ENCODE measurements at regions not wholly inside any gene's neighbourhood (a gene's known extent, or its start where the extent isn't known, plus 50 kb on each side); places are given as distances from the start of the nearest gene placed in this dataset.

GRCh38 chr17:53891726-53892125 is 69.0 kb downstream of the KIF2B start:
- 68 to 75% methylated on average over 4 of the region's 4 CpGs for WGBS, 2 donors
- no peaks in the 10 kb centered on the region for H3K27me3 ChIP-seq
- no peaks in the 10 kb centered on the region for H3K4me1 ChIP-seq
- no peak for DNase-seq (ENCODE audit: low spot score in 2 of 2)
- H3K27ac ChIP-seq, result no peak overlapping the region
- H3K9me3 ChIP-seq, result peaks cover 0 to 13% (median 0%) of the 10 kb centered on the region in 4 donors
- H3K36me3 ChIP-seq, result no peaks in the 10 kb centered on the region
- no peak for TF ChIP-seq POLR2A (IDR thresholded peaks at IDR 0.05)
- TF ChIP-seq EP300 (IDR thresholded peaks at IDR 0.05), result no peak
- TF ChIP-seq CTCF (IDR thresholded peaks at IDR 0.05), result no peak
- no peak overlapping the region for H3K4me3 ChIP-seq

GRCh38 chr17:53892222-53892621 is 69.5 kb downstream of the KIF2B start:
- no peak for DNase-seq (ENCODE audit: low spot score in 2 of 2)
- 88 to 92% methylated on average over 3 of the region's 3 CpGs for WGBS, 2 donors
- TF ChIP-seq CTCF (IDR thresholded peaks at IDR 0.05) (no peak), EP300 (IDR thresholded peaks at IDR 0.05) (no peak), POLR2A (IDR thresholded peaks at IDR 0.05) (no peak)

DNA sequence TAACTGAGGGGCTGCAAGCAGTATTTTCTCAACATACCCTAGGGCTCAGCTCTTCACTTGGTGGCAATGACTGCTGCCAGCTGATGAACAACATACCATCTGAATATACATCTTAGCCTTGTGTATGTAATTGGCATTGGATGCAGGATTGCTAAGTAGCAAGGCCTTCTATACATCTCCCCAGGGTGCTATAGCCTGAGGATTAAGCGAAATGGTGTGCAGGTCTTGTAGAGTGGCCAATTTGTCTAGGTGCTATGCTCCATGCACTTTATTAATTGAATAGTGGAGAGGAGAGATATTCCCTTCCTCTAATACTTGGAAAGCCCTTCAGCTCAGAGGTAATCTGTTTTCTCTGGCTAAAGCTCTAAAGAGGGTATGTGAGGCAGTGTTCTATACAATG is 71.9 kb downstream of the KIF2B start:
- H3K36me3 ChIP-seq, result no peaks in the 10 kb centered on the region
- TF ChIP-seq POLR2A (IDR thresholded peaks at IDR 0.05) (no peak), EP300 (IDR thresholded peaks at IDR 0.05) (no peak), CTCF (IDR thresholded peaks at IDR 0.05) (no peak)
- no peaks in the 10 kb centered on the region for H3K9me3 ChIP-seq
- no peak overlapping the region for H3K27ac ChIP-seq
- H3K27me3 ChIP-seq, result no peaks in the 10 kb centered on the region
- 38 to 53% methylated on average over 1 of the region's 1 CpG for WGBS, 2 donors
- no peak overlapping the region for H3K4me3 ChIP-seq
- DNase-seq (ENCODE audit: low spot score in 2 of 2), result no peak
- no peaks in the 10 kb centered on the region for H3K4me1 ChIP-seq

More at GRCh38 chr17:53892222-53892621, 69.5 kb downstream of the KIF2B start:
- H3K27me3 ChIP-seq, result no peaks in the 10 kb centered on the region
- H3K4me1 ChIP-seq, result no peaks in the 10 kb centered on the region
- H3K9me3 ChIP-seq, result peaks cover 0 to 12% (median 0%) of the 10 kb centered on the region in 4 donors
- no peak overlapping the region for H3K27ac ChIP-seq
- H3K4me3 ChIP-seq, result no peak overlapping the region
- no peaks in the 10 kb centered on the region for H3K36me3 ChIP-seq

DNA sequence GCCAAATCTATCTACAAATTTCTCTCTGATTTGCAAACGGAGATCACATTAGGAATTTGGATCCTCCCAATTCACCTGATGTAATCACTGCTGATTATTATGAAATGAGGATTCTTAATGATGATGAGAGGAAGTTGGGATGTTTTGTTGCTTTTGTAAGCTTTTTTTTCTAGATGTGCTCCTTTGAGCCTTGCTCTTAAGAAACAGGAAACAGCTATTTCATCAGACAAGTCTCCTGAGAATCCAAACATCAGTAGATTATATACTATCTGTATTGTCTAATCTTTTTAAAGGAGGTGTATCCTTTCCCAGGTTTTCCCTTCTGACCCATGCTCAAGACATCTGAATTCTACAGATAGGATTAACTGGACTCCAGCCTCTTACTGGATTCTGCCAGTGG is 73.3 kb downstream of the KIF2B start:
- WGBS, 2 donors, result 60 to 70% methylated on average over 1 of the region's 1 CpG
- H3K9me3 ChIP-seq, result peaks cover 0 to 6% (median 0%) of the 10 kb centered on the region in 4 donors
- H3K4me3 ChIP-seq, result no peak overlapping the region
- DNase-seq (ENCODE audit: low spot score in 2 of 2), result no peak
- H3K4me1 ChIP-seq, result no peaks in the 10 kb centered on the region
- H3K27me3 ChIP-seq, result no peaks in the 10 kb centered on the region
- no peaks in the 10 kb centered on the region for H3K36me3 ChIP-seq
- H3K27ac ChIP-seq, result no peak overlapping the region
- TF ChIP-seq POLR2A (IDR thresholded peaks at IDR 0.05) (no peak), EP300 (IDR thresholded peaks at IDR 0.05) (no peak), CTCF (IDR thresholded peaks at IDR 0.05) (no peak)

DNA sequence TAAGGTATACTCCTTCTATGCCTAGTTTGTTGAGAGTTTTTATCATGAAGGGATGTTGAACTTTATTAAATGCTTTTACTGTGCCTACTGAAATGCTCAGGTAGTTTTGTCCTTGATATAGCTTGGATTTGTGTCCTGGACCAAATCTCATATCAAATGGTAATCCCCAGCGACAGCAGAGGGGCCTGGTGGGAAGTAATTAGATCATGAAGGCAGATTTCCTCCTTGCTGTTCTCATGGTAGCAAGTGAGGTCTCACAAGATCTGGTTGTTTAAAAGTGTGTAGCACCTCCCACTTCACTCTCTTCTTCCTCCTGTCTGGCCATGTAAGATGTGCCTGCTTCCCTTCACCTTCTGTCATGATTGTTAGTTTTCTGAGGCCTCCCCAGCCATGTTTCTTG is 78.2 kb downstream of the KIF2B start:
- Histone ChIP-seq H3K27ac (no peak overlapping the region), H3K4me1 (no peaks in the 10 kb centered on the region), H3K27me3 (no peaks in the 10 kb centered on the region), H3K36me3 (no peaks in the 10 kb centered on the region), H3K4me3 (no peak overlapping the region), H3K9me3 (peaks cover 0 to 14% (median 0%) of the 10 kb centered on the region in 4 donors)
- TF ChIP-seq CTCF (IDR thresholded peaks at IDR 0.05) (no peak), POLR2A (IDR thresholded peaks at IDR 0.05) (no peak), EP300 (IDR thresholded peaks at IDR 0.05) (no peak)
- DNase-seq (ENCODE audit: low spot score in 2 of 2), result no peak
- WGBS, 2 donors, result 84 to 94% methylated on average over 1 of the region's 1 CpG
